UCSD-AML1 (cell line): ENCODE measurements at regions not wholly inside any gene's neighbourhood (a gene's known extent, or its start where the extent isn't known, plus 50 kb on each side); places are given as distances from the start of the nearest gene placed in this dataset.

ENCODE experiments used
- DNase-seq: peaks from one replicate; lab custom pipeline; 2025; ENCODE audit not compliant: unreplicated experiment; lab: John Stamatoyannopoulos, UW

DNA sequence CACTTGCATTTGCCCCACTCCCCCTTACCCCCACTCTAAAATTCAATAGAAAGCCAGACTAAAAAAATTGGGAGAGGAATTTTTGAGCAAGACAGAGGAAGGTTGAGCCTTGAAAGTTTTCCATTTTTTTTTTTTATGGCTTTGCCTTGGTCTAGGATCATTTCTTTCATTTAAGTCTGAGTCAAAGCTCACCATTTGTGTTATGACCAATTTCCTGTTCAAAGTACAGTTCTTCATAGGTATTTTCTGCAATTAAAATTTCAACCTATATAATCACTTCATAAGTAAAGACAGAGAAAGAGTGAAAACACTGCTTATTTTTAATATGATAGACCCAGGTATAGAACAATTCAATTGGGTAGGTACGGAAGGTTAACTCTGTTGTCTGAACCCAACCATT lies 436.6 kb upstream of the ADGRL2 start:
- no peak for DNase-seq

DNA sequence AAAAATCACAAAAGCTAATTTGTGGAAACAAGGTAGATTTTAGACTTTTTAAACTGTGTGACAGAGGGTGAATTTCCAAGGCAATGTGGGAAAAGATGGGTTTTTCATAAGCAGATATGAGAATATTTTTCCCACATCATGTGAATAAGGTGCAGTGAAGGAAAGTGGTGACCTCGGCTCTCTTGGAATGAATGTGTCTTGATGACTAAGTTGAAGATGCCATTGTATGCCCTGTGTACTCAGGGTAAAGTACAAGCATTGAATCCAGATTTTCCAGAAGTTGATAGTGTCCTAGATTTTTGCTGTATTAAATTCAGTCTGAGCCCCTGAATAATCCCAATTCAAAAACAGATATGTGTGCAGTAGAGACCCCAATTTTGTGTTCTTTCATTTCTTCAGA lies 442.6 kb upstream of the ADGRL2 start:
- no peak for DNase-seq

DNA sequence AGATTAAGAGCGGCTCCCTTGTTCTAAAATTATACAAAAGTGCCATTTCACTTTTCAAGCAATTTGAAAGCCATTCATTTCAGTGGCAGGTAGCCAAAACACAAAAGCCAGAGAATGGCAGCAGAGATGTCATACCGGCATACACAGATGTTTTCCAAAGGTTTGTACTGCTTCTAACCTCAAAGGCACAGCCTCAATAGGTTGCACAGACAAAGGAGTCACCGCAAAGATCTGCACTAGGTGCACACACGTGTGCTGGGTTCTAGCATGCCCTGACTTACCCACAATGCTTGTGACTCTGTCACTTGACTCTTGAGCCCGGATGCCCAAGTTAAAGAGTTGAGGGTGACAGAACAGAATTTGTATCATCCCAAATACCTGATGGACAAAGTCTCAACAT lies 448.9 kb upstream of the ADGRL2 start:
- DNase-seq, result no peak

DNA sequence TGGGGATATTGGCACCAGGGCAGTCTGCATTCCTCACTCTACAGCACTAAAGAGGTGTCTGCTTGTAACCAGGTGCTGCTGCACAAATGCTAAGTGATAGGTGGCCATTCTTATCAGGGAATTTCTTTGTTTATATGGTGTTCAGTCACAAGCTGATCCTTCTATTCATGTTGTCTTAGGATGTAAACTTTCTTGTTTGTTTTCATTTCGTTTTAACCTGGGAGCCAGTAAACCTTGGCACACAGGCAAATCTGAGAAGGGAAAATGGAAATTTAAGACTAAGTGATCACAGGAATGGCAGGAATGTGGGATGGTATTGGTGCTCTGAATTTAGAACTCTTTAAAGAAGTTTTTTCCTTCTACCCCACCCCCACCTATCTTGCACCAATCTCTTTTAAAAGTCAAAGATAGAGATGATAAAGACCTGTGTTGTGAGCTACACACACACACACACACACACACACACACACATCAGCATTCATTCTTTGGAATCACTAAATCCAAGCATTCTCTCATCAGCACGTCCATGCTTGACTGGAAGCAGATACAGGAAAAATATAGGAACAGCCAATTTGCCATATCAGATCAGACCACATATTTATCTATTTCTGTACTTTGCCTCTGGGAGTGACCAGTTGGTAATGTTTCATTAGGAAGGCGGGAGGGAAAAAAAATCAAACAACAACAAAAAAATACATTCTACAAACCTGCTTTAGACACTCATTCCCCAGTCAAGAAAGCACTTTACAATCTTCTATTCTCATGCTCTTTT lies 451.4 kb upstream of the ADGRL2 start:
- DNase-seq, result no peak

DNA sequence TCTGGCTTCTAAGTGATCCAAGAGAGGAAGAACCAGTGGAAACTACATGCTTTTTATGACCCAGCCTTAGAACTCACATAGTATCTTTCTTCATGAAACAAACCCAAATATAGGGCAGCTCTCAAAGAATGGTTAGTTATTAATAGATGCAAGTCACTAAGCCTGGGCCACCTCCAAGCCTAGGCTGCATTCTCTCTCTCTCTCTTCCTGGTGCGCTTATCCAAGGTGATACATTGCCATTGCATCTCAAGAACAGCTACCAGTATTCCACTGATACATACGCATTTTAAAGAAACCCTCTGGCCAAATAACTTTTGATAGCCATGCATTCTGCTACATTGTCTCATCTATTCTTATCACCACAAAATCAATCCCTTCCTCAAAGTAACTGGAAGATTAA lies 455.6 kb upstream of the ADGRL2 start:
- no peak for DNase-seq

DNA sequence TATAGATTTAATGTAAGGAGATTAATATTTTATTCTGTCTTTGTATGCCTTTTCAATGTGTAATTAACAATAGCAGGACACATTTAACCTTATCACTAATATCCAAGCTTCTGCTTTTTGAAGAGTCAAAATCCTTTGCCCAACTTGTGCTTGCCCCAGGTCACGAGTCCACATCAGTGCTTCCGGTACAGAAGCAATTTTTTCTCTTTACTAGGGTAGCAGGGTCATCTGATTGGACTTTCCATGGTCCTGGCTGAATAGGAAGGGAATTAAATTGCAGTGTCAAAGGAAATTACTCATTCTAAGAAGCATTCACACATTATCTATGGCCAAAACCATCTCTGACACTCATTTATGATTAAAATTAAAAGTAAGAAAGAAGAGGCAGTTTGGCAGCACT lies 460.5 kb upstream of the ADGRL2 start:
- DNase-seq, result no peak

DNA sequence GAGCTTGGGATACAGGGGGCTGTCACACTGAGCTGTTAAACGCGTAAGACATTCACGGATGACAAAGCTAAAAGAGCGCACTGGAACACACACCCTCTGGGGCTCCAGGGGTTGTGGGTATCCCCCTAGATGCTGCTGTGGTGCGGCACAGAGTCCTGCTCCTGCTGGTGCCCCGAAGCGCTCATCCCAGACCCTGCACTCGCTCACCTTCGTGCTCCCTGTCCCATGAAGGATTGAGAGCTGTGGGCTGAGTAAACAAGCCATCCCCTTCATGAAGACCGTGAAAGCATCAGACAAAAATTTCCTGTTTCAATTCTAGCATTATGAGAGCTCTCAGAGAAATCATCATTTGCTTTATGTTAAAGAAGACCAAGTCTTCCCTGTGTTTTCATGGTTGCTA lies 463.5 kb upstream of the ADGRL2 start:
- DNase-seq, result no peak

DNA sequence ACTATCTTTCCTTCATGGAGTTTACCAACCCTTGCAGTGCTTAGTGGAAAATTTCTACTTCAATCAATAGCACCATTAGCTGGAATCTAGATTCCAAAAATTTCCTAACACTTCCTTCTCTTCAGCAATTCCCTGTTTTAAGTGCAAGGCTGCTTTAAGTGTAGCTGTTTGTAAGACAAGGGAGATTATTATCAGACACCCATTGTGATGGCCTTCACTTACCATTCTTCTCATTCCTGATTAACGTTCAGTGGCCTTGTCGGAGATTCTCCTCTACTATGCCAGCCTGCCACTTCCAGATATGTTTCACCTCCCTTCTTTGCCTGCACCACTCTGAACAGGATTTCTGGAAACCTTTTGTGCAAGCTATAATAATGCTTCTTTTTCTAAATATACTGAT lies 464.9 kb upstream of the ADGRL2 start:
- DNase-seq, result no peak

DNA sequence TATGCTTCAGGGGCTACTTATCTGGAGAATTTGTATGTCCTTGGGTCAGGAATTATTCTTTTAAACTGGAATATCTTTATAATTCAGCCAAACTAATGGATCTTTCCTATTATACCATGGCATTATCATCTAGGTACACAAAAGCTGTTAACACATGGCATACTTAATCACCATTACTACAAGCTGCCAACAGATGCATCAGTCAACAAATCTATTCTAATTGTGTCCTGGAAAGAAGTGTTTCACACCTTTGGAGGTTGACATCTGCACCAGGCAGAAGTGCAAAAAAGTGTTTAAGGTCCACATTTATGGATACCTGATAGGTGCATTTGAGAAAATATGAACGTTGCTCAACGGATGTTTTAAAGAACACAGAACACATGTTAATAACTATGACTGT lies 470.2 kb upstream of the ADGRL2 start:
- no peak for DNase-seq

DNA sequence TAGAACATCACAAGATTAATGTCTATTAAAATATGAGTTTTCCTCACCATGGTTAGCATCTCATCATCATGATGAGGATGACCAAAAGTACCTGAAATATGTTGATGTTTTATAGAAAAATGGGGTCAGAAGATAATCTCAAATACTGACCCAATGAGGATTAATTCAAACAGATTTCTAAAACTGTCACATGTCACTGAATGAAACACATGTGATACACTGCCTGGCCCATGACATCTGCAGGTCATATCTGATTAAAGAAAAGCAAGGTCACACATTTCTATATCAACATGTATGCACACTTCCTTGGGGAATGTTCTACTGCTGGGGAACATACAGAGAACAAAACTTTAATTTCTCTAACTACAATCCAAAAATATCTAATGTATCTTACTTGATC lies 470.6 kb upstream of the ADGRL2 start:
- DNase-seq, result no peak

DNA sequence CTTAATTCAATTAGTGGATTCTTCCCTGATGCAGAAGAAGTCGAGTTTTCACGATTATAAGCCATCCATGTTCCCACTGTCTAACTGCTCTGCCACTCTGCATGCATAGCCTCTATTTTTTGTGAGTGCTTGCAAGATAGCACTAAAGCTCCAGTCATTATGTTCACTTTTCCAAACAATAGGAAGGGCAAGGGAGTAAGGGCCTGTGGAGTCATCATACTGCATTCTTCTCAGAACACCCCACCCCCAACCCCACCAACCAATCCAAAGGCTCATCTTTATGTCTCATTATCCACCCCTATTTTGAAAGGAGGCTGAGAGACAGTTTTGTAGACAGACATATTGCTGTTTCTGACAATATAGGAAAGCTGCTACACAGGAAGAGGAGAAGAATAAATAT lies 471.7 kb upstream of the ADGRL2 start:
- no peak for DNase-seq

DNA sequence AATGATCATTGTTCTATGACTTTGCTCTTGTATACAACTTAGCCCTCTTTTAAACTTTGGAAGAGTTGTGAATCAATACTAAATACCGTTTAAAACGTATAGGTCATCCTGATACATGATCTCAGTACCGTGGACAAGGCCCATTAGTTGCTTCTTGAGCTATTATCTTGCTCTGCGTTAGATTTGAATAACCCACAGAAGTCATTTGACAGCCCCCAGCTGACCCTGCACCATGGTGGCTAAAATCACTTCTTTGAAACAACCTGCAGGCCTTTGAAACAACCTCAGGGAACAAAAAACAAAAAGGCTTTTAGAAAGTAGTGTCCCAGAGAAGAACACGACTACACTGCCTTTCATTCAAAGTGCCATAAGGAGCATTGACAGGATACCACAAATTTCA lies 473.0 kb upstream of the ADGRL2 start:
- DNase-seq, result no peak

DNA sequence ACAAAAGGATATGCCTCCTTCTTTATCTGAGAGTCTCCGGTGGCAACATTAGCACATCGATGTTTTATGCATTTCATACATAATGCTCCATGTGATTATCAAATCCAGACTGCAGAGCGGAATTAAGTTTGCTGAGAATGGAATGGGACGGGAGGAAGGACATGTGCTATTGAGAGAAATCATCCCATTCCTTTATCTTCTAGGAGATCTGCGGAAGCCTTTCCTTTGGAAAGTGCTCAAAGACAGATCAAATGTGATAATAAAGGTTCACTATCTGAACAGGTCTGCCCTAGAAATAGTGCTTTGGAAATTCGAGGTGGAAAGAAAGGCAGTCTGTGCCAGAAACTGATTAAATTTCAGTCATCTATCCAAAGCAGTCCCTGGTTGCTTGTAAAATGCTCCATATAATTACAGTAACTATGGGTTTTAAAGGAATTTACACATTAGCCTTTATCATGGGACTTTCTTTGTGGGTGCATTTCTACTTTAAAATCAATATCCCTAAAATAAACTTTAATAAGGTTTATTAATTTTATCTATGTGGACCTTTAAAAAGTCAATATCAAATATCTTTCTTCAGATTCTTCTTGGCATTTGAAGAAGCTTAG lies 473.5 kb upstream of the ADGRL2 start:
- DNase-seq, result no peak

DNA sequence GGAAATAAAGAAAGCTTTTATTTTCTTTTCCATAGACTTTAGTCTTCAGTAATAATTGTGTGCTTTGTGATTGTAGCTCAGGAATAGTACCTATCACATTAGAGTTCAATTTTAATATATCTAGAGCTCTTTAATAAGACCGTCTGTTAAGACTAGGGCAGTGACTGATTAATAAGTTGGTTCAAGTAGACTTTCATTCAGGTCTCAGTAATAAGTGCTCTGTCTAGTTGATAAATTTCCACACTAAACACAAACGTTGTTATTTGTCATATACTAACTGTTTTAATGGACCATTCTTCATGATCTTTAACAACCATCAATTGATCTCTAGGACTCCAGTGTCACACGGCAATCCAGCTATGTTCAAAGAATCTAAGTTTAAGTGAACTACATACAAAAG lies 474.5 kb upstream of the ADGRL2 start:
- no peak for DNase-seq

DNA sequence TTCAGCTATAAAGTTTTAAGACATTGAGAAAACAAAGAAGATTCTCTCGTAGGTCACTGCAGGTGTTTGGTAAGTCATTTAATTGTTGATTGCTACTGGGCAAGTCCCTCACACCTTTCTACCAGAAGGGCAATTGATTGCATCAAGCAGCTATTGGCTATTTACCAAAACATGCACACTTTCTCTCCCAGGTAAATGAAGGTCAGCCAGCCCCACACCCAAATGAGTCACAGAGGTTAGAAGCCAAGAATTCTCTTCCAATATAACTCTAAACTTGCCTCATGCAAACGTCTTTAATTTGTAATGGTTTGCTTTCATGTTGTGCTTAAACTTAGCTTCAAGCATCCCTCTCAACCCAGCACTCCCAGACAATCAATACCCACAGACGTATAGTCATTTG lies 475.3 kb upstream of the ADGRL2 start:
- no peak for DNase-seq

DNA sequence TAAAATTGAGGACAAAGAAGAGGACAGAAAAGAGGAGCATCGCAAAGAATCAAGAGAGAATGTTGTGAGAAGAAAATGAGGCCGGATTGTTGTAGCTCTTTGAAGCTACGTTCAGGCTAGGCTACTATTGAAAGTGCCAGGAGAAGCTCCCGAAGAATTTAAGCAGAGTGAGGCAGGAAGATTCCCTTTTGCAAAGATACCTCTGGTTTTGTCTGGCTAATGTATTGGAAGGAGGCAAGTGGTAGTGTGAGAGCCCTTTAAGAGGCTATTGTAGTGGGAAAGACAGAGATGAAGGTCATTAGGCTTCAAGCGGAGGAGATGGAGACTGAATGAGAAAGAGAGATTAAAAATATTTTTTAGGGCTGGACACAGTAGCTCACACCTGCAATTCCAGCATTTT lies 476.9 kb upstream of the ADGRL2 start:
- no peak for DNase-seq

DNA sequence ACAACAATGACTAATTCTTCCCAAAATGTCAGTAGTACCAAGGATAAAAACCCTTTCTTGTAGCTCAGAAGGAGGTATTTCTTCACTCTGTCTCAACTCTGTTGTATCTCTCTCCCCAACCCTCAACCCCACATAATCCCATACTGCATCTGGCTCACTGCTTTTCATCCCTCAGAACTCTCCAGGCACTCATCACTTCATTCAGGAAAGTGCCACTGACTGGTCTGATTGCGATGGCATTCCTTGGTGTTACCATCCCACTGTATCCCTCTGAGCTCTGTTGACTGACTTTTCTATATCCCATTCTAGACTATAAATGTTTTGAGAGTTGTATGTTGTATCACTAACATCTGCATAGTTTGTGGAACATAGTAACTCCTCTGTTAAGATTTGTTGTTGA lies 483.5 kb upstream of the ADGRL2 start:
- DNase-seq, result no peak

DNA sequence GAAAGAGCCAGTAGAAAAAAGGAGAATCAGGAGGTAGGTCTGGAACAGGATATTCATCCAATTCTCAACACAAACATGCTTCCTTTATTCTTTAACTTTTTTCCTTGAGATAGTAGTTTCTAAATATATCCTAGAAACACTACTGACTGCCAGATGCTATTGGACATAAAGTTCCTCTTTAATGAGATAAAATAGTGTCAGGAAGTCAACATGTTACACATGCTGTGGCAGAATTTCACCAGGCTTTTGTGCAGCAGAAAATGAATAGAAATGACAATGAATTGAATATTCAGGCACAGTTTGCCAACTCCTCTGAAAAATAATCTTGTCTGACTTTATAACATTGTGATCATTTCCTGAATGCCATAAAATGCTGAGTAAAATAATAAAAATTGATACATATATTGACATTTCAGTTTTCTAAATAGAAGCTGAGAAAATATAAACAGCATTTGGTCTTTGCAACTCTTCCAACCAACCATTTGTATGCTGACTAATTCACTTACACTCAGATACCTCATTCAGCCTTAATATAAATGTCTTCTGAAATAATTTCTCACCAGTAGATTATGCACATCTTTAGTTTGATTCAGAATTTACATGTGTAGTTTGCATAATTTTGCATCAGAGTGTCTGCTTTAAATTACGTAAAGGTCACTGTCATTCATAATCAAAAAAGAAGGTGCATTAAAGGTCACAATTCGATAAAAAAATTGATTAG lies 486.1 kb upstream of the ADGRL2 start:
- DNase-seq, result no peak

DNA sequence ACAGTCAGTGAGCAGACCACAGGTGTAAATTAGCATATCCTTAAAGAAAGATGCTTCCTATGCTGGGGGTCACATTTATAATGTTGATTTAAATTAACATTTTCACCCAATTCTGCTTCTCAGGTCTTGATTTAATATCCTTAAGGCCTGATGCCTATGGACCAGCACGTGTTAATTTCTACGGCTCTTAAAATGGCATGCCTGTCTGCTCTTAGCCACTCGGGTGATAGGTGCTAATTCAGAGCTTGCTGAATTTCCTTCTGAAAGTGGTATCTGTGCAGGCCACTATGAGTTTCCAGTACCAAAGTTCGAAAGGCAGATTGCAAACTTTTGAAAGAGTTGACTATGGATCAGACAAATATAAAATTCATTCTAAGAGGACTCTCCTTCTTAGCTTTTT lies 487.4 kb upstream of the ADGRL2 start:
- no peak for DNase-seq

DNA sequence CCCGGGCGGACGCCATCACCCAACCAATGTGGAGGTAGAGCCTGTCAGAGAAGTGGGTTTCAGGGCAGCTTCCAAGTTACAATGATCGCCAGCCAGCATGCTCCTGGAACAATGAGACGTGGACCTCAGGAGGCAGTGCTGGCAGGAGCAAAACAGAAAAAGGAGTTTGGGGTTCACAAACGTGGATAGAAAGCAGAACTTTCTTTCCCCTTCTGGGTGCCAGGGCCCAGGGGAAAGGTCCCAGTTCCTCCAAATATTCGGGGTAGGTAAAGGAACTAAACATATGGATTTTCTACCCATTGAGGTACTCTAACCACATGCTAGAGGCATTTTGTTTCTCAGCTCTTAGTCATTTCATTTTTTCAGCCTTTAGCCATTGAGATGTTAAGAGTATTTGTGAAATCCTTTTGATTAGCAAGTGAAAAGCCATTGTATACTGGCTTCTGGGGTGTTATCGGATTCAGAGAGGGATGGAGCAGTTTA lies 488.4 kb upstream of the ADGRL2 start:
- DNase-seq, result no peak

DNA sequence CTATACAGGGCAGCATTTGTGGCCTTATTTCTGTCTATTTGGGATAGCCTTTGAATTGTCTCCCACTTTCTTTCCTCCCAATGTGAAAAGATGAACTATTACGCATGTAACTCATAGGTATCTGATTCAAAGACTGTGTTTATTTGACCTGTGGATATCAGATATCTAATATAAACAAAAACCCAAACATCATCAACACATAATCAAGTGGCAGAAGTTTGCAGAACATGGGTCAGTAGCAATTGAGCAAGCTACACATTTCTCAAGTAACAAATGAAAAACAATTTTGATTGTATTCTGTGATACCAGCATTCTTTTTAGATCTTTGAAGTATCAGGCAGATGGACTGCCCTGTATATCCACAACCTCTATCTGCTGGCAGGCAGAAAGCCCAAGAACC lies 490.5 kb upstream of the ADGRL2 start:
- no peak for DNase-seq

DNA sequence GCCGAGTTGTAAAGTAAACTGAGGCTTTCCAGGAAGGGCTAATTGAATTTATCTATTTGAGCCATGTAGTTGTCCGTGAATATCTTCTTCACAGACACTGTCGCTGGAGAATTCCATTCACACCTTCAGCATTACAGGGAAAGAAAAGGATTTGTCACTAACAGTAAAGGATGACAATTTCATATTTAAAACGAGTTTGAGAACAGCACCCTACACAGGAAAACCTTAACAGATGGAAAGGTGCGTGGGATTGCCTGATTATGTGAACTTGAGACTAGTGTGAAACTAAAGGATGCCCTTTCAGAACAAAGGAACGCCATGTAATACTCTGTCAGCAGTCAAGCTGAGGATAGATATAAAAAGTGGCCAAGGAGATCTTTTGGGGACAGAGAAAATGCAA lies 492.5 kb upstream of the ADGRL2 start:
- no peak for DNase-seq
